OCI-LY7 (cell line): ENCODE measurements at regions not wholly inside any gene's neighbourhood (a gene's known extent, or its start where the extent isn't known, plus 50 kb on each side); places are given as distances from the start of the nearest gene placed in this dataset.

Source experiments
- BruUV-seq: library from RNA; stranded (reverse); fragments of 400-500 nt; replicated peaks from 2 replicates; lab custom pipeline; 2021; lab: Mats Ljungman, UMichigan
- CTCF ChIA-PET: fragments of 300-600 bp; sonication (Branson Sonifier 250); formaldehyde crosslinking; loops from one replicate; lab custom pipeline; 2022; ENCODE audit warnings: antibody characterized with exemption; ENCODE audit not compliant: unreplicated experiment; lab: Charles Lee
- POLR2A ChIA-PET: fragments of 300-600 bp; sonication (Branson Sonifier 250); formaldehyde crosslinking; loops from one replicate; lab custom pipeline; 2022; ENCODE audit warnings: antibody characterized with exemption; lab: Charles Lee
- DNase-seq: peaks from one replicate; pipeline ENCODE4 v3.0.0-alpha.2; 2015; ENCODE audit warnings: low spot score
- H2AFZ ChIP-seq: fragments of 200-600 bp; sonication (generic), shearing (Covaris generic); 2 replicates; pipeline ENCODE4 v1.6.1; 2014; ENCODE audit warnings: mild to moderate bottlenecking, antibody characterized with exemption, low read length, moderate library complexity
- H3K27ac ChIP-seq: fragments of 200-600 bp; sonication (generic); 2 replicates; pipeline ENCODE4 v1.5.1; 2014; ENCODE audit warnings: mixed run types, low read depth, mild to moderate bottlenecking, moderate library complexity, low read length, inconsistent platforms; ENCODE audit not compliant: poor library complexity, severe bottlenecking
- H3K36me3 ChIP-seq: fragments of 200-600 bp; sonication (generic); 2 replicates; pipeline ENCODE4 v1.6.1; 2014; ENCODE audit warnings: mild to moderate bottlenecking, antibody characterized with exemption, low read length, moderate library complexity, mixed read lengths; ENCODE audit not compliant: insufficient read depth
- H3K4me1 ChIP-seq: fragments of 200-600 bp; sonication (generic); 2 replicates; pipeline ENCODE4 v1.5.1; 2014; ENCODE audit warnings: mild to moderate bottlenecking, low read length; ENCODE audit not compliant: insufficient read depth, poor library complexity, severe bottlenecking
- H3K4me2 ChIP-seq: fragments of 200-600 bp; sonication (generic); 2 replicates; pipeline ENCODE4 v1.6.1; 2014; ENCODE audit warnings: mild to moderate bottlenecking, low read length
- H3K4me3 ChIP-seq: fragments of 200-600 bp; sonication (generic); 2 replicates; pipeline ENCODE4 v1.5.1; 2014; ENCODE audit warnings: mild to moderate bottlenecking, low read depth, low read length; ENCODE audit not compliant: poor library complexity, severe bottlenecking
- H3K79me2 ChIP-seq: fragments of 200-600 bp; sonication (generic); 2 replicates; pipeline ENCODE4 v1.6.1; 2016; ENCODE audit warnings: low read depth, mild to moderate bottlenecking, low read length, moderate library complexity, mixed read lengths; ENCODE audit not compliant: insufficient read depth
- H3K9me2 ChIP-seq: fragments of 200-600 bp; sonication (generic); 2 replicates; pipeline ENCODE4 v1.6.1; 2016; ENCODE audit warnings: mild to moderate bottlenecking, low read length, mixed read lengths; ENCODE audit not compliant: insufficient read depth
- H3K9me3 ChIP-seq: fragments of 200-600 bp; sonication (generic); 2 replicates; pipeline ENCODE4 v1.6.1; 2014; ENCODE audit warnings: mild to moderate bottlenecking, mixed run types, low read length, mixed read lengths
- H4K20me1 ChIP-seq: fragments of 200-600 bp; sonication (generic); 2 replicates; pipeline ENCODE4 v1.6.1; 2014; ENCODE audit warnings: mild to moderate bottlenecking, antibody characterized with exemption, low read length, moderate library complexity, mixed read lengths; ENCODE audit not compliant: insufficient read depth
- EZH2phosphoT487 ChIP-seq: fragments of 200-600 bp; sonication (generic); IDR thresholded peaks from 2 replicates; pipeline ENCODE4 v1.6.1; 2018; ENCODE audit warnings: low read depth, borderline replicate concordance, mild to moderate bottlenecking, mixed run types, antibody characterized with exemption, low read length, moderate library complexity, mixed read lengths
- intact Hi-C: fragments of 100-400 bp; cut with micrococcal nuclease; formaldehyde crosslinking; loops from one replicate; pipeline ENCODE4 v1.10.0; 2022; ENCODE audit not compliant: unreplicated experiment
- TF ChIP-seq, protein P1 (sequence below): fragments of 200-600 bp; sonication (generic); conservative IDR thresholded peaks from 2 replicates; pipeline ENCODE4 v1.5.1; 2014; ENCODE audit warnings: mild to moderate bottlenecking, antibody characterized with exemption, low read length, moderate library complexity, mixed read lengths

DNA sequence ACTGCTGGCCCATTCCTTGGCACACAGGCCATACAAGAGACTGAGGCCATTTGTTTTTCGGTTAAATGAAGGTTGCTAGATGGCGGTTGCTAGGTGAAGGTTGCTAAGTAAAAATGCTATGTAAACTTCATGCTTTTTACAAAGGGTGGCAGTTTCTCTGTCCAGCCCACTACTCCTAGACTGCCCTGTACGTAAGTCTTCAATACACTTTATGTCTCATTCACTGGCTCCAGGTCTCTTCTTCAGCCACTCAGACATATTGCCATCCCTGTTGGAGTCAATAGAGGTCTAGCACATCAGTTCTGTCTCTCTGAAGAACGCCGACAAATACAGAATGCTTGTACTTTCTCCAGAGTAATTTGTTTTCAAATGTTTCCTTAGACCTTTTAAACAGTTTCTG lies 370.9 kb upstream of the RND3 start:
- H3K79me2 ChIP-seq = no peaks in the 10 kb centered on the region
- ChIA-PET POLR2A (no interaction called here), CTCF (no interaction called here)
- H3K9me2 ChIP-seq = no peaks in the 10 kb centered on the region
- no peak overlapping the region for H3K27ac ChIP-seq
- no peak overlapping the region for H2AFZ ChIP-seq
- H3K9me3 ChIP-seq = no peaks in the 10 kb centered on the region
- TF ChIP-seq, protein P1, sequence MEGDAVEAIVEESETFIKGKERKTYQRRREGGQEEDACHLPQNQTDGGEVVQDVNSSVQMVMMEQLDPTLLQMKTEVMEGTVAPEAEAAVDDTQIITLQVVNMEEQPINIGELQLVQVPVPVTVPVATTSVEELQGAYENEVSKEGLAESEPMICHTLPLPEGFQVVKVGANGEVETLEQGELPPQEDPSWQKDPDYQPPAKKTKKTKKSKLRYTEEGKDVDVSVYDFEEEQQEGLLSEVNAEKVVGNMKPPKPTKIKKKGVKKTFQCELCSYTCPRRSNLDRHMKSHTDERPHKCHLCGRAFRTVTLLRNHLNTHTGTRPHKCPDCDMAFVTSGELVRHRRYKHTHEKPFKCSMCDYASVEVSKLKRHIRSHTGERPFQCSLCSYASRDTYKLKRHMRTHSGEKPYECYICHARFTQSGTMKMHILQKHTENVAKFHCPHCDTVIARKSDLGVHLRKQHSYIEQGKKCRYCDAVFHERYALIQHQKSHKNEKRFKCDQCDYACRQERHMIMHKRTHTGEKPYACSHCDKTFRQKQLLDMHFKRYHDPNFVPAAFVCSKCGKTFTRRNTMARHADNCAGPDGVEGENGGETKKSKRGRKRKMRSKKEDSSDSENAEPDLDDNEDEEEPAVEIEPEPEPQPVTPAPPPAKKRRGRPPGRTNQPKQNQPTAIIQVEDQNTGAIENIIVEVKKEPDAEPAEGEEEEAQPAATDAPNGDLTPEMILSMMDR = no peak
- TF ChIP-seq EZH2phosphoT487 = no peak
- intact Hi-C loops = no loop called here
- DNase-seq = no peak
- no peak overlapping the region for H3K4me2 ChIP-seq
- no peak overlapping the region for H3K4me3 ChIP-seq
- no peaks in the 10 kb centered on the region for H3K36me3 ChIP-seq
- H3K4me1 ChIP-seq = no peaks in the 10 kb centered on the region
- H4K20me1 ChIP-seq = no peaks in the 10 kb centered on the region
- BruUV-seq = no TSS peak

DNA sequence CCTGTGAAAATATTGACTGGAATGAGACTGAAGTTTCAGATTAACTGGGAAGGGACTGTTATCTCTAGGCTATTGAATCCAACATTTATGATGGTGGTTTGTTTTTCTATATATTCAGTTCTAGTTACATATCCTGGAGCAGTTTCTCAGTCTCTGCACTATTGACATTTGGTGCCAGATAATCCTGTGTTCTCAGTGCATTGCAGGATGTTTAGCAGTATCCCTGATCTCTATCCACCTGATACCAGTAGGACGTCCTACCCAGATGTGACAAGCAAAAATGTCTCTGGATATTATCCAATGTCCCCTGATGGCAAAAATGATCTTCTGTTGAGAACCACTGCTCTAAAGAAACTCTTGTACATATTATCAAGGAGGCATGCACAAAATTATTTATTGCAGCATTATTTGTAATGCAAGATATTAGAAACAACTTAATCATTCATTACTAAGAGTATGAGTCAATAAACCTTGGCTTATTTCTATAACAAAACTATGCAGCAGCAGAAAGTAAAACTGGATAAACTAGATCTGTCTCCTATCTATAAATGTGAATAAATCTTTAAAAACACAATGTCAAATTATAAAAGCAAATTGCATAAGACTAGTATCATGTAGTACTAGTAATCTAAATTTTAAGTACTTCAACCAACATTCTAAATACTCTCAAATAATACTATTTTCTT lies 369.3 kb upstream of the RND3 start:
- Histone ChIP-seq H3K27ac (no peak overlapping the region), H4K20me1 (no peaks in the 10 kb centered on the region), H2AFZ (no peak overlapping the region), H3K4me1 (no peaks in the 10 kb centered on the region), H3K4me3 (no peak overlapping the region), H3K4me2 (no peak overlapping the region), H3K9me2 (no peaks in the 10 kb centered on the region), H3K9me3 (no peaks in the 10 kb centered on the region), H3K79me2 (no peaks in the 10 kb centered on the region), H3K36me3 (no peaks in the 10 kb centered on the region)
- intact Hi-C loops = no loop called here
- no peak for DNase-seq
- CTCF ChIA-PET = no interaction called here
- BruUV-seq = no TSS peak
- TF ChIP-seq, protein P1 = no peak
- POLR2A ChIA-PET = no interaction called here

DNA sequence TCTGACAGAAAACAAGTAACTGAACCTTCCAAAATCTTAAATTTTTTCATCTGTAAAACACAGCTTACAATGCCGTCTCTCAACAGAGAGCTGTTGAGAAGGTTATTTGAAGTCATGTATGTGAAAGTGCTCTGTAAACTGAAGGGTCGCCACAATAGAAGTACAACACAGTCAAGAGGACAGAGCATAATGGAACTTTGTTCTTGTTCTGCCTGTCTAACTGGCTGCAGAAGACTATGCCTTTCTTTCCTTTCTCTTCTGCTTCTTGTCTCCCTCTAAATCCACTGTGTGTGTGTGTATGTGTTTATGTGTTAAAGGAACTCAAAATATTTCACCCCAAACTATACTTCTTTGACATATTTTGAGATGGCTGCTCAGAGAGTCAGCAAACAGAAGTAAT lies 365.8 kb upstream of the RND3 start:
- H3K79me2 ChIP-seq = no peaks in the 10 kb centered on the region
- no peak overlapping the region for H3K27ac ChIP-seq
- no peak overlapping the region for H3K4me2 ChIP-seq
- no peak overlapping the region for H3K4me3 ChIP-seq
- ChIA-PET CTCF (no interaction called here), POLR2A (no interaction called here)
- no TSS peak for BruUV-seq
- H3K9me2 ChIP-seq = no peaks in the 10 kb centered on the region
- TF ChIP-seq, protein P1 = no peak
- TF ChIP-seq EZH2phosphoT487 = no peak
- H2AFZ ChIP-seq = no peak overlapping the region
- no peaks in the 10 kb centered on the region for H3K36me3 ChIP-seq
- intact Hi-C loops = no loop called here
- no peaks in the 10 kb centered on the region for H3K9me3 ChIP-seq
- DNase-seq = no peak
- no peaks in the 10 kb centered on the region for H4K20me1 ChIP-seq
- H3K4me1 ChIP-seq = no peaks in the 10 kb centered on the region
